GM12878 (cell line): ENCODE measurements at regions not wholly inside any gene's neighbourhood (a gene's known extent, or its start where the extent isn't known, plus 50 kb on each side); places are given as distances from the start of the nearest gene placed in this dataset.
A peak's percentile ranks its signal among the peaks of the same experiment; 100 is the strongest.

Experiments used
- ATAC-seq: fragments of 200-7000 bp; cut with Tn5 transposase; 3 replicates; pipeline ENCODE4 v1.9.1; 2020; ENCODE audit warnings: mild to moderate bottlenecking, moderate library complexity
- BruUV-seq: library from RNA; stranded (reverse); fragments of 400-500 nt; replicated peaks from 2 replicates; lab custom pipeline; 2021; lab: Mats Ljungman, UMichigan
- CTCF ChIA-PET: fragments of 300-600 bp; sonication (Branson Sonifier 250); formaldehyde crosslinking; extraction: SDS; loops from one replicate; lab custom pipeline; 2021; ENCODE audit warnings: inconsistent platforms; lab: Yijun Ruan, JAX
- POLR2A ChIA-PET: fragments of 350-600 bp; formaldehyde crosslinking; extraction: SDS; loops from one replicate; lab custom pipeline; 2021; ENCODE audit warnings: inconsistent platforms; lab: Charles Lee
- RAD21 ChIA-PET: fragments of 300-600 bp; sonication (Branson Sonifier 250); formaldehyde crosslinking; loops from one replicate; lab custom pipeline; 2023; ENCODE audit warnings: antibody characterized with exemption; ENCODE audit not compliant: unreplicated experiment; lab: Charles Lee
- SMC1A ChIA-PET: fragments of 300-600 bp; sonication (Branson Sonifier 250); formaldehyde crosslinking; loops from one replicate; lab custom pipeline; 2023; ENCODE audit not compliant: unreplicated experiment, uncharacterized antibody; lab: Charles Lee
- DNase-seq: peaks from one replicate; pipeline ENCODE4 v3.0.0-alpha.2; 2011; ENCODE audit warnings: low read depth, low spot score
- FAIRE-seq: peaks from 3 replicates; lab custom pipeline; 2011; peaks lifted over from hg19 to GRCh38; lab: Jason Lieb, UNC
- H2AFZ ChIP-seq: 2 replicates; pipeline ENCODE4 v1.6.0; 2011; ENCODE audit warnings: low read depth, low read length, control low read depth; ENCODE audit not compliant: control insufficient read depth
- H3K27ac ChIP-seq: 2 replicates; pipeline ENCODE4 v1.5.1; 2011; ENCODE audit warnings: control low read depth; ENCODE audit not compliant: control insufficient read depth, insufficient read depth
- H3K27me3 ChIP-seq, 2 experiments: replicated peaks in 1 of 2; 2 replicates each; pipeline versions ENCODE4 v1.6.0 to v1.6.1; 2011; ENCODE audit warnings: low read length in 1 of 2; ENCODE audit not compliant: control insufficient read depth in 2 of 2, insufficient read depth in 2 of 2
- H3K36me3 ChIP-seq, 2 experiments: 2 replicates each; pipeline ENCODE4 v1.5.1; 2011; ENCODE audit warnings: low read length in 1 of 2; ENCODE audit not compliant: control insufficient read depth in 2 of 2, insufficient read depth in 2 of 2
- H3K4me1 ChIP-seq: 2 replicates; pipeline ENCODE4 v1.6.1; 2011; ENCODE audit warnings: mild to moderate bottlenecking, low read length, moderate library complexity, mixed read lengths; ENCODE audit not compliant: control insufficient read depth, insufficient read depth
- H3K4me2 ChIP-seq: 2 replicates; pipeline ENCODE4 v1.6.0; 2011; ENCODE audit warnings: control low read depth; ENCODE audit not compliant: control insufficient read depth, insufficient read depth
- H3K4me3 ChIP-seq: fragments of 200-600 bp; sonication (generic); 2 replicates; pipeline ENCODE4 v1.5.1; 2016
- H3K79me2 ChIP-seq: 2 replicates; pipeline ENCODE4 v1.6.0; 2011; ENCODE audit warnings: low read length; ENCODE audit not compliant: control insufficient read depth, insufficient read depth
- H3K9ac ChIP-seq: 2 replicates; pipeline ENCODE4 v1.8.0; 2011; ENCODE audit warnings: low read length, control low read depth, mixed read lengths; ENCODE audit not compliant: control insufficient read depth, insufficient read depth
- H3K9me3 ChIP-seq: replicated peaks from 3 replicates; pipeline ENCODE4 v1.5.1; 2011; ENCODE audit warnings: mild to moderate bottlenecking, low read length; ENCODE audit not compliant: control insufficient read depth, insufficient read depth
- H4K20me1 ChIP-seq: 2 replicates; pipeline ENCODE4 v1.6.0; 2011; ENCODE audit not compliant: control insufficient read depth, insufficient read depth
- CEBPZ ChIP-seq: fragments of 150-350 bp; IDR thresholded peaks from 2 replicates; pipeline ENCODE4 v1.6.1; 2016; ENCODE audit warnings: low read depth, low read length
- CHD2 ChIP-seq: IDR thresholded peaks from 2 replicates; pipeline ENCODE4 v1.6.1; 2011; ENCODE audit warnings: low read depth, low read length, improper control_type of control experiment, borderline replicate concordance
- E2F8 ChIP-seq: fragments of 450-650 bp; IDR thresholded peaks from 2 replicates; pipeline ENCODE4 v1.6.1; 2018; ENCODE audit warnings: mild to moderate bottlenecking, low read depth, moderate library complexity; ENCODE audit not compliant: partially characterized antibody
- ESRRA ChIP-seq: IDR thresholded peaks from 2 replicates; pipeline ENCODE4 v1.6.1; 2012; ENCODE audit warnings: mild to moderate bottlenecking, low read length, improper control_type of control experiment
- MXI1 ChIP-seq: fragments of 150-350 bp; IDR thresholded peaks from 2 replicates; pipeline ENCODE4 v1.6.1; 2011; ENCODE audit warnings: low read depth, mild to moderate bottlenecking, inconsistent platforms, low read length, improper control_type of control experiment
- NR2C2 ChIP-seq: IDR thresholded peaks from 2 replicates; pipeline ENCODE4 v1.6.1; 2011; ENCODE audit warnings: borderline replicate concordance, low read depth; ENCODE audit not compliant: control insufficient read depth, insufficient read length
- SIN3A ChIP-seq: IDR thresholded peaks from 2 replicates; pipeline ENCODE4 v1.6.1; 2012; ENCODE audit warnings: low read depth, low read length, improper control_type of control experiment
- SIX5 ChIP-seq: IDR thresholded peaks from 2 replicates; pipeline ENCODE4 v1.6.1; 2011; ENCODE audit warnings: mild to moderate bottlenecking, low read depth, low read length, moderate library complexity; ENCODE audit not compliant: severe bottlenecking
- SREBF1 ChIP-seq: IDR thresholded peaks from 2 replicates; pipeline ENCODE4 v1.6.1; 2012; ENCODE audit warnings: mild to moderate bottlenecking, low read length
- SUZ12 ChIP-seq: fragments of 200-600 bp; sonication (generic); IDR thresholded peaks from one replicate; pipeline ENCODE4 v1.6.1; 2018; ENCODE audit warnings: antibody characterized with exemption, mild to moderate bottlenecking; ENCODE audit not compliant: unreplicated experiment
- TCF12 ChIP-seq: IDR thresholded peaks from 2 replicates; pipeline ENCODE4 v1.6.1; 2011; ENCODE audit warnings: low read depth, mild to moderate bottlenecking, low read length
- ZBTB4 ChIP-seq: fragments of 450-650 bp; formaldehyde crosslinking; IDR thresholded peaks from 2 replicates; pipeline ENCODE4 v1.4.0; 2022; ENCODE audit warnings: mild to moderate bottlenecking, moderate library complexity
- ZNF207 ChIP-seq: fragments of 450-650 bp; IDR thresholded peaks from 2 replicates; pipeline ENCODE4 v1.6.1; 2014; ENCODE audit warnings: antibody characterized with exemption, mild to moderate bottlenecking, borderline replicate concordance
- ZNF217 ChIP-seq: fragments of 450-650 bp; IDR thresholded peaks from 2 replicates; pipeline ENCODE4 v1.6.1; 2017; ENCODE audit warnings: antibody characterized with exemption, mild to moderate bottlenecking
- WGBS: methylation state at CpG from one replicate; pipeline ENCODE4 v1.1.6; 2016; ENCODE audit warnings: low lambda C conversion rate; ENCODE audit not compliant: insufficient replicate concordance, insufficient coverage; ENCODE audit errors: missing lambda C conversion rate; 5-methylcytosine and 5-hydroxymethylcytosine counted together
- in situ Hi-C: fragments of 300-500 bp; cut with MboI; formaldehyde crosslinking; loops from 9 replicates; pipeline ENCODE4 v1.14.3; 2018; ENCODE audit warnings: mixed read lengths
- intact Hi-C: fragments of 100-400 bp; cut with micrococcal nuclease; formaldehyde crosslinking; loops from one replicate; pipeline ENCODE4 v1.14.2; 2022; ENCODE audit not compliant: unreplicated experiment

- no peaks in the 10 kb centered on the region for H3K79me2 ChIP-seq
- H3K36me3 ChIP-seq: no peaks in the 10 kb centered on the region
- ChIA-PET CTCF (interaction anchor here (0.7 to 1.1 kb wide), 2 partner anchors 11 to 14 kb away, joined by 3 read pairs; no protein-coding TSS in a partner anchor), POLR2A (no interaction called here), RAD21 (interaction anchor here (1.0 kb wide), 1 partner anchor 234 kb away, joined by 3 read pairs; no protein-coding TSS in a partner anchor), SMC1A (interaction anchor here (0.6 to 1.5 kb wide), 6 partner anchors 10 to 235 kb away, joined by 3 to 4 read pairs (median 3); no protein-coding TSS in a partner anchor)
- TF ChIP-seq SREBF1 (no peak), ZNF217 (no peak), CHD2 (no peak), SUZ12 (no peak), TCF12 (no peak), SIN3A (no peak), ZNF207 (no peak), SIX5 (no peak), NR2C2 (no peak), ZBTB4 (CRISPR knock-in tag) (no peak), ESRRA (no peak), MXI1 (no peak), CEBPZ (no peak), E2F8 (no peak)
- no peak for DNase-seq
- peak; percentile 31 for FAIRE-seq
- in situ Hi-C loops: no loop called here
- peaks cover 7% of the 10 kb centered on the region; the same call in 2 of the 3 replicates for H3K9me3 ChIP-seq
- H3K9ac ChIP-seq: no peak overlapping the region
- ATAC-seq: no peak
- no peak overlapping the region for H3K27ac ChIP-seq
- no TSS peak for BruUV-seq
- no peaks in the 10 kb centered on the region for H3K4me1 ChIP-seq
- H3K4me3 ChIP-seq: no peak overlapping the region
- no peak overlapping the region for H2AFZ ChIP-seq
- WGBS: 48% methylated on average over 3 of the region's 3 CpGs
- intact Hi-C loops: no loop called here
- H4K20me1 ChIP-seq: no peaks in the 10 kb centered on the region
- H3K27me3 ChIP-seq: no peaks in the 10 kb centered on the region
- no peak overlapping the region for H3K4me2 ChIP-seq
Measured at GRCh38 chr4:128688846-128689437, 120.6 kb upstream of the JADE1 start.
